ENCODE measurements at regions not wholly inside any gene's neighbourhood (a gene's known extent, or its start where the extent isn't known, plus 50 kb on each side); places are given as distances from the start of the nearest gene placed in this dataset.
"Not testable (repeated sequence)": the region's sequence is repeated elsewhere in the genome, so short reads cannot be mapped to it uniquely, and the experiment has no call there.

DNA sequence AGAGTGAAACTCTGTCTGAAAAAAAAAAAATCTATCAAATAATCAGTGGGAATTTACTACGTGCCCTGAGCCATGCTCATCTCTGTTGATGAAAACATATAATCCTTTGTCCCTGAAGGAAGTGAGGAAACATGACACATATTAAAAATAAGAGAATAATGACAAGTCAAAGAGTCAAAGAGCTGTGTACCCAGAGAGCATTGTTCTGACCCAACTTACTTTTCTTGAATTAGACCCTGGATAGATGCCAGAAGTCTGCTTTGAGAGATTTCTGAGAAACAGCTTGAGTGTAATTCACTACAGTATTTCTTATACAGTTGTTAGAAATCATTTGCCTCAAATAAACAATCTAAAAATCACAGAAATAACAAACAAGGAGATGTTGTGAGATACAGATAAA lies 490.0 kb upstream of the PIK3R1 start:
- Mint-ChIP-seq H3K27ac (ENCODE audit: unreplicated experiment) (no peak overlapping the region), H3K36me3 (ENCODE audit: insufficient read depth, unreplicated experiment) (no peaks in the 10 kb centered on the region), H3K9me3 (ENCODE audit: low read depth, unreplicated experiment) (peaks cover 6% of the 10 kb centered on the region), H3K4me3 (ENCODE audit: low read depth, unreplicated experiment) (no peak overlapping the region), H3K4me1 (ENCODE audit: low read depth, unreplicated experiment) (peaks cover 15% of the 10 kb centered on the region), H3K27me3 (ENCODE audit: unreplicated experiment) (no peaks in the 10 kb centered on the region)
- TF ChIP-seq, protein P1, sequence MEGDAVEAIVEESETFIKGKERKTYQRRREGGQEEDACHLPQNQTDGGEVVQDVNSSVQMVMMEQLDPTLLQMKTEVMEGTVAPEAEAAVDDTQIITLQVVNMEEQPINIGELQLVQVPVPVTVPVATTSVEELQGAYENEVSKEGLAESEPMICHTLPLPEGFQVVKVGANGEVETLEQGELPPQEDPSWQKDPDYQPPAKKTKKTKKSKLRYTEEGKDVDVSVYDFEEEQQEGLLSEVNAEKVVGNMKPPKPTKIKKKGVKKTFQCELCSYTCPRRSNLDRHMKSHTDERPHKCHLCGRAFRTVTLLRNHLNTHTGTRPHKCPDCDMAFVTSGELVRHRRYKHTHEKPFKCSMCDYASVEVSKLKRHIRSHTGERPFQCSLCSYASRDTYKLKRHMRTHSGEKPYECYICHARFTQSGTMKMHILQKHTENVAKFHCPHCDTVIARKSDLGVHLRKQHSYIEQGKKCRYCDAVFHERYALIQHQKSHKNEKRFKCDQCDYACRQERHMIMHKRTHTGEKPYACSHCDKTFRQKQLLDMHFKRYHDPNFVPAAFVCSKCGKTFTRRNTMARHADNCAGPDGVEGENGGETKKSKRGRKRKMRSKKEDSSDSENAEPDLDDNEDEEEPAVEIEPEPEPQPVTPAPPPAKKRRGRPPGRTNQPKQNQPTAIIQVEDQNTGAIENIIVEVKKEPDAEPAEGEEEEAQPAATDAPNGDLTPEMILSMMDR (IDR thresholded peaks at IDR 0.05; ENCODE audit: unreplicated experiment), result no peak
- no TSS peak for BruUV-seq (replicated peaks)
- no peak for DNase-seq
- CTCF ChIA-PET, result no interaction called here
- intact Hi-C loops (cut with micrococcal nuclease; ENCODE audit: unreplicated experiment), result no loop called here

DNA sequence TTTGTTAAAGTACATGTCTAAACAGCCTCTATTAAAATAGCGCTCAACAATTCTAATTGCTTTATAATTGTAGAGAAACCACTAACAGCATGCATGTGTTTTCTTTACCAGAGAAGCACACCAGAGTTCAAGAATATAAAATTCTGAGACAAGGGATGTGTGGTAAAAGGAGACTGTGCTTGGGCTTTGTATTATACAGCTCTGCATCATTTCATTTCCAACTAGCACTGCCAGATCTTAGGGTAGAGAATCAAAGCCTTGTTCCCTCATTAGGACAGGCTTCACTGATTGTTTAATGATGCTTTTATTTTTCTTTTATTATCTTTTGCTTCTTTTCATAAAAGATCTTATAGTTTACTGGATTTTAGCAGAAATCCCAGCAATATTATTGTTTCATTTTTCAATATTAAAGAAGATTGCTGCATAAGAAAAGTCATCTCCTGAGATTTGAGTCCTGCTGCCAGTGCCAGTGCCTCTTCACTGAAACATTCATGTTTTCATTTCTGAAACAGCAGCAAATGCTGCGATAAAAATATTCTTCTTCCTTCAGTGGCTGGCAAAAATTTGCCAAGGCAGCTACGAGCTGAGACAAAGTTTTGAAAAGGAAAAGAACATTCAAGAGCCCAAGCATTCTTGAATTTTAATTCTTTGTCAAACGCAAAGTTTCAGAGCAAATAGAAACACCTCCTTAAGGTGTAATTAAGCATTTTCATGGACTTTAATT lies 491.0 kb upstream of the PIK3R1 start:
- CTCF ChIA-PET, result no interaction called here
- no TSS peak for BruUV-seq (replicated peaks)
- Mint-ChIP-seq H3K9me3 (ENCODE audit: low read depth, unreplicated experiment) (peaks cover 8% of the 10 kb centered on the region), H3K4me1 (ENCODE audit: low read depth, unreplicated experiment) (peaks cover 11% of the 10 kb centered on the region), H3K4me3 (ENCODE audit: low read depth, unreplicated experiment) (no peak overlapping the region), H3K27me3 (ENCODE audit: unreplicated experiment) (no peaks in the 10 kb centered on the region), H3K36me3 (ENCODE audit: insufficient read depth, unreplicated experiment) (no peaks in the 10 kb centered on the region), H3K27ac (ENCODE audit: unreplicated experiment) (no peak overlapping the region)
- TF ChIP-seq, protein P1 (IDR thresholded peaks at IDR 0.05; ENCODE audit: unreplicated experiment), result no peak
- no peak for DNase-seq
- intact Hi-C loops (cut with micrococcal nuclease; ENCODE audit: unreplicated experiment), result no loop called here

DNA sequence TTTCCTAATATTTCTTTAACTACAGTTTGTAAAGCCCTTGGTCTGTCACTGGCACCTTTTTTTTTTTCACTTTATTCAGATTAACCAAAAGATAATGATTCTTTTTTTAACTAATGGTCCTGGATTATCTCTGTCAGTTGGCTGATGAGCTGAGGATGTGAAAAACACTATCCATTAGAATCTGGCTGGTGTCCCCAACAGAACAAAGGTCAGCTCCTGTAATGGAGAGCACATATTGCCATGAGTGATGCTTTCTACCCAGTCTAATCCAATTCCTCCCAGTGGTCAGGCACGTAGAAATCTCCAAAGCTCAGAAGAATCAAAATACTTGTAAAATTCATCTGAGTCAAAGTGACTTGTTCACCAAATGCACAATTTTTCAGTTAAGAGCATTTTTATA lies 491.7 kb upstream of the PIK3R1 start:
- Mint-ChIP-seq H3K36me3 (ENCODE audit: insufficient read depth, unreplicated experiment) (no peaks in the 10 kb centered on the region), H3K4me3 (ENCODE audit: low read depth, unreplicated experiment) (no peak overlapping the region), H3K9me3 (ENCODE audit: low read depth, unreplicated experiment) (peaks cover 8% of the 10 kb centered on the region), H3K27me3 (ENCODE audit: unreplicated experiment) (no peaks in the 10 kb centered on the region), H3K27ac (ENCODE audit: unreplicated experiment) (no peak overlapping the region), H3K4me1 (ENCODE audit: low read depth, unreplicated experiment) (peaks cover 11% of the 10 kb centered on the region)
- intact Hi-C loops (cut with micrococcal nuclease; ENCODE audit: unreplicated experiment), result no loop called here
- DNase-seq, result no peak
- BruUV-seq (replicated peaks), result no TSS peak
- CTCF ChIA-PET, result no interaction called here
- TF ChIP-seq, protein P1 (IDR thresholded peaks at IDR 0.05; ENCODE audit: unreplicated experiment), result no peak

DNA sequence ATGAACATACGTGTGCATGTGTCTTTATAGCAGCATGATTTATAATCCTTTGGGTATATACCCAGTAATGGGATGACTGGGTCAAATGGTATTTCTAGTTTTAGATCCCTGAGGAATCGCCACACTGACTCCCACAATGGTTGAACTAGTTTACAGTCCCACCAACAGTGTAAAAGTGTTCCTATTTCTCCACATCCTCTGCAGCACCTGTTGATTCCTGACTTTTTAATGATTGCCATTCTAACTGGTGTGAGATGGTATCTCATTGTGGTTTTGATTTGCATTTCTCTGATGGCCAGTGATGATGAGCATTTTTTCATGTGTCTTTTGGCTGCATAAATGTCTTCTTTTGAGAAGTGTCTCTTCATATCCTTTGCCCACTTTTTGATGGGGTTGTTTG lies 493.0 kb upstream of the PIK3R1 start:
- H3K4me1 Mint-ChIP-seq (ENCODE audit: low read depth, unreplicated experiment); H3K4me3 Mint-ChIP-seq (ENCODE audit: low read depth, unreplicated experiment); H3K9me3 Mint-ChIP-seq (ENCODE audit: low read depth, unreplicated experiment); CTCF ChIA-PET; H3K27me3 Mint-ChIP-seq (ENCODE audit: unreplicated experiment); BruUV-seq (replicated peaks); intact Hi-C loops (cut with micrococcal nuclease; ENCODE audit: unreplicated experiment); DNase-seq; H3K36me3 Mint-ChIP-seq (ENCODE audit: insufficient read depth, unreplicated experiment); H3K27ac Mint-ChIP-seq (ENCODE audit: unreplicated experiment): not testable (repeated sequence)

DNA sequence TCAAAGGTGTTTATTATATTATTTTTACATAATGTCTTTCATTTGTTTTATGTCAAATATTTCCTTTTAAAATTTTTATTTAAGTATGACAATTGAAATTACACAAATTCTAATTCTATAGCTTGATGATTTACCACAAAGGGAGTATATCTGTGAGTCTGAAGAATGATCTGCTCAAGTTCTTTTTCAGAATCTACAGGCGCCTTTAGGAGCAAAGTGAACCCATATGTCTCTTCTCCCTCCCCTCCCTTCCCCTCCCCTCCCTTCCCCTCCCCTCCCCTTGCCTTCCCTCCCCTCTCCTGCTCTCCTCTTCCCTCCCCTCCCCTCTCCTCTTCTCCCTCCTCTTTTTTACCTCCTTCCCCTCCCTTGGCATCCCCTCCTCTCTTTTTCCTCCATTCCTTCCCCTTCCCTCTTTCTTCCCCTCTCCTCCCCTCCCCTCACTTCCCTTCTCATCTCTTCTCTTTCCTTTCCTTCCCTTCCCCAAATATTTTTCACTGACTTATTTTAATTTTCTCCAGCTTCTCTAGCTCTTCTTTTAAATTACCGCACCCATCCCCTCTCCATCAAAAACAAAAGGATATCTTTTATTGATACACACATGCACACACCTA lies 495.3 kb upstream of the PIK3R1 start:
- intact Hi-C loops (cut with micrococcal nuclease; ENCODE audit: unreplicated experiment), result no loop called here
- BruUV-seq (replicated peaks), result no TSS peak
- DNase-seq, result no peak
- TF ChIP-seq, protein P1 (IDR thresholded peaks at IDR 0.05; ENCODE audit: unreplicated experiment), result no peak
- CTCF ChIA-PET, result interaction anchor here (0.5 to 0.6 kb wide), 2 partner anchors 37 to 306 kb away, joined by 3 to 4 read pairs; no protein-coding TSS in a partner anchor
- peaks cover 2% of the 10 kb centered on the region for H3K9me3 Mint-ChIP-seq (ENCODE audit: low read depth, unreplicated experiment)
- H3K4me1 Mint-ChIP-seq (ENCODE audit: low read depth, unreplicated experiment), result no peaks in the 10 kb centered on the region
- H3K4me3 Mint-ChIP-seq (ENCODE audit: low read depth, unreplicated experiment), result no peak overlapping the region
- H3K27ac Mint-ChIP-seq (ENCODE audit: unreplicated experiment), result no peak overlapping the region
- no peaks in the 10 kb centered on the region for H3K27me3 Mint-ChIP-seq (ENCODE audit: unreplicated experiment)
- H3K36me3 Mint-ChIP-seq (ENCODE audit: insufficient read depth, unreplicated experiment), result no peaks in the 10 kb centered on the region
